ENCODE measurements at regions not wholly inside any gene's neighbourhood (a gene's known extent, or its start where the extent isn't known, plus 50 kb on each side); places are given as distances from the start of the nearest gene placed in this dataset.

DNA sequence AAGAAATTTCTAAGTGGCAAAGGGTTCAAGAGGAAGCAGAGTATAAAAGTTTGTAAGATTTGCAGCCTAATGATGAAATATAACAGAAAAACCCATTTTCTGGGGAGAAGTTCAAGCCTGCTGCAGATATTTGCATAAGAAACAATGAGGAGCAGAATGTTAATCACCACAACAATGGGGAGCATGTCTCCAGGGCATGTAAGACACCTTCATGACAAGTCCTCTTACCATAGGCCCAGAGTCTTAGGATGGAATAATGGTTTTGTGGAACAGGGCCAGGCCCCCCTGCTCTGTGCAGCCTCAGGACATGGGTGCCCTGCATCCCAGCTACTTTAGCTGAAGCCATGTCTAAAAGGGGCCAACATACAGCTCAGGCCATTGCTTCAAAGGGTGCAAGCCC is 809.0 kb upstream of the SLITRK5 start:
- no peak overlapping the region for H3K27ac ChIP-seq
- TF ChIP-seq, protein P1, sequence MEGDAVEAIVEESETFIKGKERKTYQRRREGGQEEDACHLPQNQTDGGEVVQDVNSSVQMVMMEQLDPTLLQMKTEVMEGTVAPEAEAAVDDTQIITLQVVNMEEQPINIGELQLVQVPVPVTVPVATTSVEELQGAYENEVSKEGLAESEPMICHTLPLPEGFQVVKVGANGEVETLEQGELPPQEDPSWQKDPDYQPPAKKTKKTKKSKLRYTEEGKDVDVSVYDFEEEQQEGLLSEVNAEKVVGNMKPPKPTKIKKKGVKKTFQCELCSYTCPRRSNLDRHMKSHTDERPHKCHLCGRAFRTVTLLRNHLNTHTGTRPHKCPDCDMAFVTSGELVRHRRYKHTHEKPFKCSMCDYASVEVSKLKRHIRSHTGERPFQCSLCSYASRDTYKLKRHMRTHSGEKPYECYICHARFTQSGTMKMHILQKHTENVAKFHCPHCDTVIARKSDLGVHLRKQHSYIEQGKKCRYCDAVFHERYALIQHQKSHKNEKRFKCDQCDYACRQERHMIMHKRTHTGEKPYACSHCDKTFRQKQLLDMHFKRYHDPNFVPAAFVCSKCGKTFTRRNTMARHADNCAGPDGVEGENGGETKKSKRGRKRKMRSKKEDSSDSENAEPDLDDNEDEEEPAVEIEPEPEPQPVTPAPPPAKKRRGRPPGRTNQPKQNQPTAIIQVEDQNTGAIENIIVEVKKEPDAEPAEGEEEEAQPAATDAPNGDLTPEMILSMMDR (conservative IDR thresholded peaks at IDR 0.05), result no peak
- TF ChIP-seq ZFX (IDR thresholded peaks at IDR 0.05), result no peak

DNA sequence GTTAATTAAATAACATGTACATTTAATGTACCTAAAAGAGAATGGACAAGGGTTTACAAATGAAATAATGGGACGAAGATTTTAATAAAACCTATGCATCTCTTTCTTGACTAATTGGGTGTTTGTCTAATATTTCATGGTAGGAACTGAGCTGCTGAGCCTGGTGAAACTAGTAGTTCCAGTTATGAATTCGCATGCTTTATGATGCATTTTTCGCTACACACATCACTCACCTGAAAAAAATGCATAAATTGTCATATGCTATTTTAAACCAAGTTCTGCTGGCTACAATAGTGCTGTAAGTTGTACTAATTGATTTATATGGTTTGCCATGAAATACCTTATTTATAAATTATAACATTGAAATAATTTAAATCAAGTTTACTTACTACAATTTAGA is 806.8 kb upstream of the SLITRK5 start:
- H3K27ac ChIP-seq, result no peak overlapping the region
- TF ChIP-seq, protein P1 (conservative IDR thresholded peaks at IDR 0.05), result no peak
- TF ChIP-seq ZFX (IDR thresholded peaks at IDR 0.05), result no peak

DNA sequence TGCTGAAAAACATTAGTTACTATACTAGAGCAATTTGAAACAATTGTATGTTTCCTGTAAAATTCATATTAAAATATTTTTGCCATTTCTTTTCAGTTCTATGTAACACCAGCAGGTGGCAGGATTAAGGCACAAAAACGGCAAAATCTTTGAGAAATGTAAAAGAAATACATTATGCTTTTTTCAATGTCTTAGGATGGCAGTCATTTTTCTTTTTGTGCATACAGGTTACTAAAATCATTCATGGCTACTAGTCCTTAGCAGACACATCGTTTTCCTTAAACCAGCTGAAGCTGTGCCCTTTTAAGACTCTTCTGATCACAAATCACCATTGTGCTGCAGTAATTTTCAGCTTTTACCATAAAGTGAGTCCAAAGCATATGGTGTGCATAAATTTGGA is 800.7 kb upstream of the SLITRK5 start:
- TF ChIP-seq, protein P1 (conservative IDR thresholded peaks at IDR 0.05), result peak; percentile 71
- TF ChIP-seq ZFX (IDR thresholded peaks at IDR 0.05), result no peak

DNA sequence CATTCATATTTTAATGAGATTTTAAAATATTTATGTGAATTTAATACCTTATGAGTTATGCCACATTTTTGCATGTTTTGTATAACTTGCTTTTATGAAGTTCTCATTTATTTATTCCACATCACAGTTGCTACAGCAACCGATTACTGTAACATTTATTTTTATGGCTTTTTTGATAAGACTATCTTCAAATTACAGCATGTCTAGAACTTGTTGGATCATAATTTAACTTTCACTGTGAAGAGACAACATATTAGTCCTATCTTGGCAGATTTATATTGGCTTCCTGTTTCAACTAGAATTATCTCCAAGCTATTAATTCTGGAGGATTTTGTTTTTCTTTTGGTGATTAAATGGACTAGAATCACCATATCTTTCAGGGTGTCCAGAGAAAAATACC is 793.7 kb upstream of the SLITRK5 start:
- H3K27ac ChIP-seq, result no peak overlapping the region
- TF ChIP-seq ZFX (IDR thresholded peaks at IDR 0.05), result no peak
- TF ChIP-seq, protein P1 (conservative IDR thresholded peaks at IDR 0.05), result no peak

More for the DNA sequence above, 800.7 kb upstream of the SLITRK5 start:
- no peak overlapping the region for H3K27ac ChIP-seq

DNA sequence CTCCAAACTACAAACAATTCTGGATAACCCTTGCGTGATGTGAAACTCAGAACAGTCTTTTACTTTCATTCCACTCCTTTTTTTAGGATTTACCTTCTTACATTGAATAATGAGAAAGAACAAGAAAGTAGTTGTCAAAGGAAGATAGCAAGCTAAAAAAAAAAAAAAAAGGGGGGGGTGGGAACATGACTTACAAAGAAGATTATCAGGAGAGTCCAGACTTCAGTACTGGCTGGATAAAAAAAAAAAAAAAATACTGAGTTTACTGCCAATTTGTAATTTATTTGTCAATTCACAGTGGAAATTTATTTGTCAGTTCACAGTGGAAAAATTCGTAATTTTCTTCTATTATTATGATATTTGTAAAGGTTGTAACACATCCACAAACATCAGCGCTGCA is 792.4 kb upstream of the SLITRK5 start:
- TF ChIP-seq, protein P1 (conservative IDR thresholded peaks at IDR 0.05), result no peak
- no peak for TF ChIP-seq ZFX (IDR thresholded peaks at IDR 0.05)
- H3K27ac ChIP-seq, result no peak overlapping the region

DNA sequence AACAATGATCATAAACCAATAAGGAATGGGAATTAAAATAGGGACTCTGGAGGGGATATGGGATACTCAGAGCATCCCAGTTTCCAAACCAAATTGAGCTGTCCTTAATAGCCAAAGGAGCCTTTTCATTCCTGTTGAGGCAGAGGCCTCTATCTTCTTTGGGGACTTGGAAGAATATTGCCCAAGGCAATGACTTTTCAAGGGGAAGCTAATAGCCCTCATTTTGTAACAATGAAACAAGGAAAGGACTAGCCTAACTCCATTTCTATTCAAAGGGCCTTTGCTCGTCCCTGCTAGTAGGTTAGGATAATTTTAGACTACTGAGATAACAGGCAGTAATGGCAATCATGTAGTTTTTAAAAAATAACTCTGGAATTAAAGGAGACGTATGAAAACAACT is 789.8 kb upstream of the SLITRK5 start:
- no peak for TF ChIP-seq ZFX (IDR thresholded peaks at IDR 0.05)
- TF ChIP-seq, protein P1 (conservative IDR thresholded peaks at IDR 0.05), result no peak
- H3K27ac ChIP-seq, result no peak overlapping the region

DNA sequence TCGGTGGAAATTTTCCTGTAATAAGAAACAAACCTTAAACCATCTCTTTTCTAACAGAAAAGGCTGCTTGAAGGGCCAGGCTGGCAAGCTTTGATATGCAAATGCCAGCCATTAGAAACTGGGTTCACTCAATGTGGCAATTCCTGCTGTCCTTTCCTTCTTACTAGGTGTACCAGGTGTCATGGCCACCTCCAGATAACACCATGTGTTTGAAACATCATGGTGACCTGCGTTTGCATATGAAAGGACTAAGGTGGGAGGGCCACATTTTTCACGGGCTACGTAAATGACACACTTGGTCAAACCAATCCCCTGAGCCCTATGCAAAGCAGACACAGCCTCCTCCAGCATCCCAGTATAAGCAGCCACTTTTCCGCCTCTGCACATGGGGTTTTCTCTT is 789.1 kb upstream of the SLITRK5 start:
- no peak overlapping the region for H3K27ac ChIP-seq
- no peak for TF ChIP-seq ZFX (IDR thresholded peaks at IDR 0.05)
- TF ChIP-seq, protein P1 (conservative IDR thresholded peaks at IDR 0.05), result no peak
